ENCODE measurements at regions not wholly inside any gene's neighbourhood (a gene's known extent, or its start where the extent isn't known, plus 50 kb on each side); places are given as distances from the start of the nearest gene placed in this dataset.

DNA sequence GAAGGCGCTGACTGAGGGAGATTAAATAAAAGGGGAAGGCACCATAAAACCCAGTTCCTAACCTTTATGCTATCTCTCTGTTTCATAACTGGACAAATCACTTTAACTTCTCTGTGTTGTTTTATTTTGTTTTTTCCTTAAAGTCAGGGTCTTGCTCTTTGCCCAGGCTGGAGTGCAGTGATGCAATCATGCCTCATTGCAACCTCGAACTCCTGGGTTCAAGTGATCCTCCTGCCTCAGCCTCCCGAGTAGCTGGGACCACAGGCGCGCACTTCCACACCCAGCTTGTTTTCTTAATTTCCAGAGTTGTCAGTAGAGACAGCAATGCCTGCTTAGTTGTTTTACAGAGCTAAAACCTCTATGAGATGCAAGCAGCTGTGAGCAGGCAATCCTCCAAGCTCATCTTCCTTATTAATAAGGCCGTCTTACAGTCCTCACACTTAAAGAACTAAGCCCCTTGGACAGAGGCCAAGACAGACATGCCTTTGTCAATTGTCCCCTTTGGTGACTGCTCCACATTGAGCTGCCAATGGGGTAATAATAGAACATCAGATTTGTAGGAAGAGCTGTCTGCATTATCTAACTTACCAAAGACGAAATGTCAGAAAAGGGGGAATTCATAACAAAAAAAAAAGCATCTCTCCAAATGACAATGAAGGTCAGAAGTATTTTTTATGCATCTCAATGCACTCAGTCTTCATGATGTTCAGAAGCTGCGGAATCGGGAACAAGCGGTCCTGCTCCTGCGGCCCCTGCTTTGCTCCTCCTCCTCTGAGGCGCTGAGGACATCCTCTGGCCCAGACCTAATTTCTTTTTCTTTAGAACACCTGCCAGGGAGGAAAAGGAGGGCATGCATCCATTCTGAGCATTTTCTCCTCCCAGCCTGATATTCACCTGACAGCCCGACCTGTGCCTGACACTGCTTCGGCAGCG, 62.7 kb upstream of the RNF32 start:
- TF ChIP-seq CTCF (IDR thresholded peaks at IDR 0.05) (no peak), POLR2AphosphoS5 (IDR thresholded peaks at IDR 0.05) (no peak), POLR2A (IDR thresholded peaks at IDR 0.05) (no peak)
